Nephron progenitor cell (in vitro differentiated cells): ENCODE measurements at regions not wholly inside any gene's neighbourhood (a gene's known extent, or its start where the extent isn't known, plus 50 kb on each side); places are given as distances from the start of the nearest gene placed in this dataset.

ENCODE experiments used
- DNase-seq: peaks from one replicate; pipeline ENCODE4 v3.0.0; 2021
- H3K27ac Mint-ChIP-seq: 2 replicates; pipeline ENCODE4 v1.8.0; 2021; ENCODE audit warnings: mild to moderate bottlenecking, moderate library complexity, mixed read lengths
- H3K27me3 Mint-ChIP-seq: 2 replicates; pipeline ENCODE4 v1.8.0; 2021; ENCODE audit warnings: mild to moderate bottlenecking, low read depth, mixed read lengths; ENCODE audit not compliant: poor library complexity
- H3K36me3 Mint-ChIP-seq: 2 replicates; pipeline ENCODE4 v1.8.0; 2021; ENCODE audit warnings: low read depth, mixed read lengths
- H3K4me1 Mint-ChIP-seq: 2 replicates; pipeline ENCODE4 v1.8.0; 2021; ENCODE audit warnings: mixed read lengths
- H3K4me3 Mint-ChIP-seq: 2 replicates; pipeline ENCODE4 v1.8.0; 2021; ENCODE audit warnings: mild to moderate bottlenecking, moderate library complexity, mixed read lengths
- H3K9me3 Mint-ChIP-seq: 2 replicates; pipeline ENCODE4 v1.8.0; 2021; ENCODE audit warnings: mild to moderate bottlenecking, moderate library complexity, mixed read lengths
- TF ChIP-seq, protein P1 (sequence below): fragments of 200-600 bp; sonication (generic); IDR thresholded peaks from 2 replicates; pipeline ENCODE4 v1.5.0; 2021; ENCODE audit warnings: antibody characterized with exemption

- Mint-ChIP-seq H3K9me3 (peaks cover 20% of the 10 kb centered on the region), H3K27me3 (peaks cover 3% of the 10 kb centered on the region), H3K36me3 (no peaks in the 10 kb centered on the region), H3K4me1 (no peaks in the 10 kb centered on the region), H3K27ac (no peak overlapping the region), H3K4me3 (no peak overlapping the region)
- no peak for DNase-seq
- TF ChIP-seq, protein P1, sequence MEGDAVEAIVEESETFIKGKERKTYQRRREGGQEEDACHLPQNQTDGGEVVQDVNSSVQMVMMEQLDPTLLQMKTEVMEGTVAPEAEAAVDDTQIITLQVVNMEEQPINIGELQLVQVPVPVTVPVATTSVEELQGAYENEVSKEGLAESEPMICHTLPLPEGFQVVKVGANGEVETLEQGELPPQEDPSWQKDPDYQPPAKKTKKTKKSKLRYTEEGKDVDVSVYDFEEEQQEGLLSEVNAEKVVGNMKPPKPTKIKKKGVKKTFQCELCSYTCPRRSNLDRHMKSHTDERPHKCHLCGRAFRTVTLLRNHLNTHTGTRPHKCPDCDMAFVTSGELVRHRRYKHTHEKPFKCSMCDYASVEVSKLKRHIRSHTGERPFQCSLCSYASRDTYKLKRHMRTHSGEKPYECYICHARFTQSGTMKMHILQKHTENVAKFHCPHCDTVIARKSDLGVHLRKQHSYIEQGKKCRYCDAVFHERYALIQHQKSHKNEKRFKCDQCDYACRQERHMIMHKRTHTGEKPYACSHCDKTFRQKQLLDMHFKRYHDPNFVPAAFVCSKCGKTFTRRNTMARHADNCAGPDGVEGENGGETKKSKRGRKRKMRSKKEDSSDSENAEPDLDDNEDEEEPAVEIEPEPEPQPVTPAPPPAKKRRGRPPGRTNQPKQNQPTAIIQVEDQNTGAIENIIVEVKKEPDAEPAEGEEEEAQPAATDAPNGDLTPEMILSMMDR = no peak
Observed at GRCh38 chrX:141439651-141440050, 144.9 kb downstream of the SPANXA1 start.

DNA sequence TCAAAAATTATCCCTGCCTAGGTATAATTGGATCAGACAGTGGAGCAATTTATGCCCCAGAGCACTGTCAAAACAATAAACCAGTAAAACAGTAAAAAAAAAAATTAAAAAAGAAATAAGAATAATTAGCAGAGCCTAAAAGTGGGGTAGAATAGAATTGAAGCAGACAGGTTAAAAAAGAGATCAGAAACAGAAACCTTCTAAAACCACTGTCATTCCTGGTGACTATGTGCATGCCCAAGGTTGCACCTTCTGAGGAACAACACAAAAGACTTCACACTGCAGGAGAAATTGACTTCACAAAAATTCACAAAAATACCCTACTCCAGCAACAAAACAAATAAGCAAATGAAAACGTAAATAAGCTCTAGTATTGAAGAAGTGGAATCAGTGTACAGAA lies 168.6 kb downstream of the SPANXA1 start:
- no peaks in the 10 kb centered on the region for H3K4me1 Mint-ChIP-seq
- H3K27ac Mint-ChIP-seq = no peak overlapping the region
- TF ChIP-seq, protein P1 = no peak
- H3K36me3 Mint-ChIP-seq = no peaks in the 10 kb centered on the region
- DNase-seq = no peak
- H3K4me3 Mint-ChIP-seq = no peak overlapping the region
- peaks cover 31% of the 10 kb centered on the region for H3K9me3 Mint-ChIP-seq
- H3K27me3 Mint-ChIP-seq = peaks cover 4% of the 10 kb centered on the region

- H3K36me3 Mint-ChIP-seq = no peaks in the 10 kb centered on the region
- H3K27ac Mint-ChIP-seq = no peak overlapping the region
Observed at GRCh38 chrX:141405853-141406492, 163.7 kb upstream of the SPANXC start.

DNA sequence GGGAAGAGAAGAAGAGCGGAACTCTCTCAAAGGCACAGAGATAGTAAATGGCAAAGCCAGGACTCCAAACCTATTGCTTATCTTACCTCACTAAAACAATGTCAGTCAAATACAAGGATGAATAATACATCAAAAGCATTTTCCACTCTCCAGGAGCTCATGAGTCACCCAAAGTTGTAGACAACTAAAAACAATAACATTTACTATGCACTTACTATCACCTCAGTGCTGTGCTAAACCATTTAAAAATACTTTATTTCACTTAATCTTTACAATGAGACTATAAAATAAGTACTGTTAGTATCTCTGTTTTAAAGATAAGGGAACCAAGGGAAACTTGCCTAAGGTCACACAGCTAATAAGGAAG lies 163.2 kb upstream of the SPANXC start:
- Mint-ChIP-seq H3K27me3 (no peaks in the 10 kb centered on the region), H3K27ac (no peak overlapping the region), H3K36me3 (no peaks in the 10 kb centered on the region), H3K4me1 (no peaks in the 10 kb centered on the region), H3K4me3 (no peak overlapping the region), H3K9me3 (peaks cover 24% of the 10 kb centered on the region)
- TF ChIP-seq, protein P1 = no peak
- DNase-seq = no peak

More at GRCh38 chrX:141405853-141406492, 163.7 kb upstream of the SPANXC start:
- DNase-seq = no peak
- H3K27me3 Mint-ChIP-seq = no peaks in the 10 kb centered on the region
- no peaks in the 10 kb centered on the region for H3K4me1 Mint-ChIP-seq
- TF ChIP-seq, protein P1 = no peak
- no peak overlapping the region for H3K4me3 Mint-ChIP-seq
- H3K9me3 Mint-ChIP-seq = peaks cover 19% of the 10 kb centered on the region

DNA sequence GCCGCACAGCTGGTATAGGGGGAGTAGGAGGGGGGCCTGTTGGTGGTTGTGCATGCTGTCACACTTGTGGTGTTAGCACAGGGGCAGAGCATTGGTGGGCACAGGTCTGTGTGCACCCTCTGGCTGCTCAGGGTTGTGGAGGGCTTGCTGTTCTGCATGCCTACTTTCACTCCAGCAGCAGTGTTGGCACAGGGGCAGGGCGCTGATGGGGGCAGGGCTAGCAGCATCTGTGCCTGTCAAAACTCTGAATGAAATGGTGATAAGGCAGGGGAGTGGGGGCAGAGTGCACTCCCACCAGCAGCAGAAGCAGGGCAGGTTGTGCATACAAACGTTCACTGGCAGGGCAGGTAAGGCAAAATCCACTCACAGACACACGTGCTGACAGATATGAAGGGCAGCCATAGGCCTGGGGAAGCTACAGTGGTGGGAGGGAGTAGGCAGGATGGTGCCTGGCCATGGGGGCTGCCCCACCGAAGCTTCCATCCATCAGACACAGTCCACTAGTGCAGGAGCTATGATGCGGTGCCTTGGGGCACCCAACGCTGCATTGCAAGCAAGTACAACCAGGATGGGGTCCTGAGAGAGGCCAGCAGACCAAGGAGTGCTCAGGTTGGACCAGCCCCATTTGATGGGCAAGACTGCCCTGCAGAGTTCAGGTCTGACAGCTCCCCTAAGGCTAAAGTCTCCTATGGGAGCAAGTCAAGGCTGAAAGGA lies 160.7 kb upstream of the SPANXC start:
- no peak for DNase-seq
- H3K4me3 Mint-ChIP-seq = no peak overlapping the region
- H3K27me3 Mint-ChIP-seq = no peaks in the 10 kb centered on the region
- no peak overlapping the region for H3K27ac Mint-ChIP-seq
- no peaks in the 10 kb centered on the region for H3K4me1 Mint-ChIP-seq
- H3K36me3 Mint-ChIP-seq = no peaks in the 10 kb centered on the region
- peaks cover 36% of the 10 kb centered on the region for H3K9me3 Mint-ChIP-seq
- TF ChIP-seq, protein P1 = no peak

DNA sequence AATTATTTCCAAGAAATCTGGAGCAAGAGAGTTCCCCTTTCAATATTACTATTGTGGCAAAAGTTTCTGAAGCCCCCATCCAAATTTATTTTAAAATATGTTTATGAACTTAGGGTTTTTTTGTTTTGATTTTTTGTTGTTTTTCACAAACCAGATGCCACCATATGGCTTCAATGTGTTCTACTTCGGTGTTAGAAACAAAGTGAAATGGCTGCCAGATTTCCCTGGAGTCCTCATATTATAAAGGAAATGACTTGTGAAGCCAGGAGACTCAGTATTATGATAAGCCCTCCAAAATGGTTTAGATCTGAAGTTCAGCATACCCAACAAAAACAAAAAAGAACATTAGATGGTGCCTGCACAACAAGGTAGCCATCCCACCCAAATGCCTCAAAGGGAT lies 154.2 kb upstream of the SPANXC start:
- Mint-ChIP-seq H3K36me3 (no peaks in the 10 kb centered on the region), H3K4me1 (no peaks in the 10 kb centered on the region), H3K27ac (no peak overlapping the region), H3K4me3 (no peak overlapping the region), H3K27me3 (peaks cover 4% of the 10 kb centered on the region), H3K9me3 (peaks cover 48% of the 10 kb centered on the region)
- DNase-seq = no peak
- TF ChIP-seq, protein P1 = no peak
